ENCODE measurements at regions not wholly inside any gene's neighbourhood (a gene's known extent, or its start where the extent isn't known, plus 50 kb on each side); places are given as distances from the start of the nearest gene placed in this dataset.
"Not testable (repeated sequence)": the region's sequence is repeated elsewhere in the genome, so short reads cannot be mapped to it uniquely, and the experiment has no call there.

DNA sequence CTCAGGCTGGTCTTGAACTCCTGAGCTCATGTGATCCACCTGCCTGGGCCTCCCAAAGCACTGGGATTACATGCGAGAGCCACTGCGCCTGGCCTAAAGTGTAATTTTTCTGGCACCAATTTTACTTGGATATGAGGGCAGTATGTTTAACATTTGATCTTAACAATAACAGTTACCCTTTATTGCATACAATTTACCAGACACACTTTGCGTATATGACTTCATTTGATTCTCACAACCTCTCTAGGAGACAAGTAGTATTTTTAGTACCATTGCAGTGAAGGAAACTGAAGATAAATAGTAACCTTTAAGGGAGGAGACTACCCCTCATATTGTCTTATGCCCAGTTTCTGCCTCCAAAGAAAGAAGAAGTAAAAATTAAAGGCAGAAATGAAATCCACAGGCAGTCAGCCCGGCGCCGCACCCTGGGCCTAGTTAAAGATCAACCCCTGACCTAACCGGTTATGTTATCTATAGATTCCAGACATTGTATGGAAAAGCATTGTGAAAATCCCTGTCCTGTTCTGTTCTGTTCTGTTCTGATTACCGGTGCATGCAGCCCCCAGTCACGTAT lies 54.0 kb downstream of the CYP26A1 start:
- DNase-seq (ENCODE audit: low read depth in 3 of 3, low spot score in 2 of 3): not testable (repeated sequence)

- no peak for DNase-seq (ENCODE audit: low read depth in 3 of 3, low spot score in 2 of 3)
These were observed 58.3 kb downstream of the CYP26A1 start for GRCh38 chr10:93131986-93132385.

GRCh38 chr10:93138113-93138870 lies 64.6 kb downstream of the CYP26A1 start:
- DNase-seq (ENCODE audit: low read depth in 3 of 3, low spot score in 2 of 3): no peak

GRCh38 chr10:93139059-93139655 lies 65.5 kb downstream of the CYP26A1 start:
- no peak for DNase-seq (ENCODE audit: low read depth in 3 of 3, low spot score in 2 of 3)

DNA sequence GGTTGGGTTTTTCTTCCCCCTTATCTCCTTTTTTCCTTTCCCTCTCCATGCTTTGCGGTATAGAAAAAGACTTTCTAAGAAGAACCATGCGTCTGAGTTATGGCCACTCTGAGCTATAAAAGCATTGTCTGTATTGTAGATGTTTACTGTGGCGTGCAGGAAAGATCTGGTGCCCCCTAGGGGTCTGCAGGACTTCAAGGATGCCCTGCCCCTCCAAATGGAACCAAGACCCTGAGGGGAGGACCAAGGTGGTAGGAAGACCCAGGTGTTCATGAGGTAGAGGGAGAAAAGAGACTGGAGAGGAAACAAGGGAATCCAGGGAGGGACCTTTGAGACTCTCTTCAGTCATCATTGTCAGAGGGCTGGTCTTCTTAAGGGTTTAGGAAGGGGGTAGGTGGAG lies 68.8 kb downstream of the CYP26A1 start:
- no peak for DNase-seq (ENCODE audit: low read depth in 3 of 3, low spot score in 2 of 3)

DNA sequence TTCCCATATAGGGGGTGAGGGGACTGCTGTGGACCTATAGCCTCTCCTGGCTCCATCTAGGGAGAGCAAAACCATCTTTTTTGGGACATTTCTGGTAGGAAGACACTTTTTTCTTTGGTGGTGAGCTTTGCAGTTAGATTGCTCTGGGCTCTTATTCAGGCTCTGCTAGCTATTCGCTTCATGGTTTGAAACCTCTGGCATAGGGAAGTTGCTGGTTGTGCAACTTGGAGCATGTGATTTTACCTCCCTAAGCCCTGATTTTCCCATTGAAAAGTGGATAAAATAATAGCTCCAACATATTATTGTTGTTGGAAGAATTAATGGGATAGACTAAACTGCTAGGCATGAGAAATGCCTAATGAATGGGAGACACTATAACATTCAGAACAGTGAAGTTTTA lies 69.6 kb downstream of the CYP26A1 start:
- no peak for DNase-seq (ENCODE audit: low read depth in 3 of 3, low spot score in 2 of 3)

DNA sequence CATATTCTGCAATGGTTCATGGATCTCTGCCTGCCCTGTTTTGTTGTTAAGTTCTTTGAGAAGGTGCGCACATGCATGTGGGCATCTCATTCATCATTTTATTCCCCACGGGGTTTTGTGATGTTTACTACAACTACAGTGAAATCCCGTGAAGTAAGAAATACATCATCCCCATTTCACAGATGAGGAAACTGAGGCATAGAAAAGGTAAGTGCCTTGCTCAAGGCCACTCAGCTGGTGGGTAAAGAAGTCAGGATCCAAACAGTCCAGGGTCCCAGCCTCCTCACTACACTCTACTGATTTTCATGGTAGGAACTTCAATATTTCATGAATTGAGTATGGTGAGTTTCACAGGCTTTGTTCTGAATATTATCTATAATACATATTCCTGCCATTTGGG lies 72.6 kb downstream of the CYP26A1 start:
- no peak for DNase-seq (ENCODE audit: low read depth in 3 of 3, low spot score in 2 of 3)

DNA sequence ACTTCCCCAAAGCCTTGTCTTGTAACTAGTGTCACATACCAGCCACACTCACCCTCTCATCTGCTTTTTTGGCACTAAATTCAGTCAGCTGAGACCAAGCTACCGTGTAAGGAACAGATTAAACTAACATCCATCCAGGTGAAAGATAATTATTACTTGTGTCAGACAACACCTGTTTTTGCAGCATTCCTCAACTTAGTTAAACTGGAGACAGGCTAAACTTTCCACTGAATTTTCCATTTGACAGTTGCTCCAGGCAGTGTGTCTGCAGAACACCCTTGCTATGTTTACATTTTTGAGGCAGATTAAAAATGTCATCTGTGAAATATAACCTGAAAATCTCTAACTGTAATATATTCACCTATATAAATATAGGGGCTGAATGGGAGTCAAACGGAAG lies 73.6 kb downstream of the CYP26A1 start:
- no peak for DNase-seq (ENCODE audit: low read depth in 3 of 3, low spot score in 2 of 3)

- DNase-seq (ENCODE audit: low read depth in 3 of 3, low spot score in 2 of 3): no peak
These were observed 74.8 kb downstream of the CYP26A1 start for GRCh38 chr10:93148476-93148875.

GRCh38 chr10:93149761-93150160 lies 76.1 kb downstream of the CYP26A1 start:
- DNase-seq (ENCODE audit: low read depth in 3 of 3, low spot score in 2 of 3): no peak

GRCh38 chr10:93150289-93150688 lies 76.6 kb downstream of the CYP26A1 start:
- no peak for DNase-seq (ENCODE audit: low read depth in 3 of 3, low spot score in 2 of 3)

DNA sequence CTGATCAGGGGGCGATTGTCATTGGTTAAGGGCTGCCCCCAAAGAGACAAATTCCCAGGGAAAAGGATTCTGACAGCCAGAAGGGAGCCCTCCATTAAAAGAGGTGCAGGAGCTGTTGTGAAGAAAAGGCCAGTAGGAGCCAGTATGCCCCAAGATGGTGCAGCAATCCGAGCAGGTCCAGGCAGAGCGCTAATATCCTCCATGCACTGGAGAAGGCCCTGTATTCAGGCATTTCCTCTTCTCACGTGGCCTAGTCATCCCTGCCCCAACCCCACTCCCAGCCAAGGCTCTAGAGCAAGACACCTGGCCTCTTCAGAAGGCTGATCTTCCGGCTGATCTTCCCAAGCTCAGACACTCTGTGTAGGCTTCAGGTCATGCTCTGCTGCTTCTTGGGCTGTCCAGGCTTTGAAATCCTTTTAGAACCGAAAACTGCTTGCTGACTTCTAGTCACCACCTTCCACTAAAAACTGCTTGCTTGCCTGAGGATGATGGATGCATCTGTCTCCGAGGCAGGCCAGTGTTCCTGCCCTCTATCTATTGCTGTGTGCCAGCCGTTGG lies 77.4 kb downstream of the CYP26A1 start:
- no peak for DNase-seq (ENCODE audit: low read depth in 3 of 3, low spot score in 2 of 3)

DNA sequence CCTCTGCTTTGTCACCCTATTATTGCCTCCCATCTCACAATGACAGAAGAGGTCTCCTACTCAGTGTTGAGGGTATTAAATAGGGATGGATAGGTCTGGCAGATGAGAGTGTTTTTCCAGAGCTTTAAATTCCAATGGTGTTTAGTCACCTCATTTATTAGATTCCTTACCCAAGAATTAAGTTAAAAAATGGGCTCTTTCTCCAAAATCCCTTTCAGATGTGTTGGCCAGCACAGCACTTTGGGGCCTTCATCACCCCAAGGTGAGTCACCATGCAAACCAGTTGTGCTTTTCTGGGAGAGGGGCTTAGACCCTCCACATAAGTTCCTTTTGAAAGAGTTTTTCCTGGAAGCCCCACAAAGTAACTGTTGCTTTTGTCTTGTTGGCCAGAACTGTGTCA lies 78.4 kb downstream of the CYP26A1 start:
- DNase-seq (ENCODE audit: low read depth in 3 of 3, low spot score in 2 of 3): no peak

GRCh38 chr10:93154531-93154930 lies 80.8 kb downstream of the CYP26A1 start:
- no peak for DNase-seq (ENCODE audit: low read depth in 3 of 3, low spot score in 2 of 3)

GRCh38 chr10:93160140-93160539 lies 86.4 kb downstream of the CYP26A1 start:
- DNase-seq (ENCODE audit: low read depth in 3 of 3, low spot score in 2 of 3): no peak

GRCh38 chr10:93160829-93161228 lies 87.1 kb downstream of the CYP26A1 start:
- DNase-seq (ENCODE audit: low read depth in 3 of 3, low spot score in 2 of 3): no peak

- DNase-seq (ENCODE audit: low read depth in 3 of 3, low spot score in 2 of 3): no peak
These were observed 91.7 kb downstream of the CYP26A1 start for GRCh38 chr10:93165367-93165766.

- DNase-seq (ENCODE audit: low read depth in 3 of 3, low spot score in 2 of 3): no peak
These were observed 92.4 kb downstream of the CYP26A1 start for GRCh38 chr10:93166134-93166533.

GRCh38 chr10:93171837-93172236 lies 98.1 kb downstream of the CYP26A1 start:
- DNase-seq (ENCODE audit: low read depth in 3 of 3, low spot score in 2 of 3): no peak

GRCh38 chr10:93173967-93174845 lies 100.5 kb downstream of the CYP26A1 start:
- no peak for DNase-seq (ENCODE audit: low read depth in 3 of 3, low spot score in 2 of 3)

DNA sequence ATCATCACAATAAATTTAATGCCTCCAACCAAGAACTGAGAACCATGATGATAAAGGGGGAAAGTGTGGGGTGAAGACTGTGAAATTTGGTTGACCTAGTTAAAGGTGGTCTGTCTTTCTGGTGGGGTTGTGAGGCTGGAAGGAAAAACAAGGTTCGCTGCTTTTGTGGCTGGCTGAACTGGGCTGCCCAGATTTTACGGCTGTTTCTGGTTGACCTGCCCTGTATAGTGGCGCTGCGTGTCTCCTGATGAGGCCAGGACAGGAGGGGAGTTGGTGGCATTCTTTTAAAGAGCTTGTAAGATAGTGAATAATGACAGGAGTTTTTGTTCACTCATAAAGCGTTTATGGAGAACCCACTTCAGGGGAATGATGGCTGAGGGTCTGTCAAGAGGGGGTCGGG lies 101.8 kb downstream of the CYP26A1 start:
- no peak for DNase-seq (ENCODE audit: low read depth in 3 of 3, low spot score in 2 of 3)
